ENCODE measurements at regions not wholly inside any gene's neighbourhood (a gene's known extent, or its start where the extent isn't known, plus 50 kb on each side); places are given as distances from the start of the nearest gene placed in this dataset.
A peak's percentile ranks its signal among the peaks of the same experiment; 100 is the strongest.

DNA sequence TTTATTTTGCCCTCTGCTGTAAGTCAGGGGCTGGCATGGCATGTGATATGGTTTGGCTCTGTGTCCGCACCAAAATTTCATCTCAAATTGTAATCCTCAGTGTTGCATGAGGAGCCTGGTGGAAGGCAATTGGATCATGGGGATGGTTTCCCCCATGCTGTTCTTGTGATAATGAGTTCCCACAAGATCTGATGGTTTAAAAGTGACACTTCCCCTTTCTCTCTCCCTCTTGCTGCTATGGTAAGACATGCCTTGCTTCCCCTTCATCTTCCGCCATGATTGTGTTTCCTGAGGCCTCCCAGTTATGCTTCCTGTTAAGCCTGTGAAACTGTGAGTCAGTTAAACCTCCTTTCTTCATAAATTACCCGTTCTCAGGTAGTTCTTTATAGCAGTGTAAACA lies 72.0 kb upstream of the MSX1 start:
- peaks cover 3% of the 10 kb centered on the region for H3K27me3 ChIP-seq (ENCODE audit: control insufficient read depth, insufficient read depth, low read length)
- CTCF ChIA-PET = no interaction called here
- POLR2A ChIA-PET = no interaction called here
- H3K27ac ChIP-seq (ENCODE audit: low read depth, low read length) = no peak overlapping the region
- no peak for DNase-seq (ENCODE audit: low read depth, low spot score)
- TF ChIP-seq, protein P1, sequence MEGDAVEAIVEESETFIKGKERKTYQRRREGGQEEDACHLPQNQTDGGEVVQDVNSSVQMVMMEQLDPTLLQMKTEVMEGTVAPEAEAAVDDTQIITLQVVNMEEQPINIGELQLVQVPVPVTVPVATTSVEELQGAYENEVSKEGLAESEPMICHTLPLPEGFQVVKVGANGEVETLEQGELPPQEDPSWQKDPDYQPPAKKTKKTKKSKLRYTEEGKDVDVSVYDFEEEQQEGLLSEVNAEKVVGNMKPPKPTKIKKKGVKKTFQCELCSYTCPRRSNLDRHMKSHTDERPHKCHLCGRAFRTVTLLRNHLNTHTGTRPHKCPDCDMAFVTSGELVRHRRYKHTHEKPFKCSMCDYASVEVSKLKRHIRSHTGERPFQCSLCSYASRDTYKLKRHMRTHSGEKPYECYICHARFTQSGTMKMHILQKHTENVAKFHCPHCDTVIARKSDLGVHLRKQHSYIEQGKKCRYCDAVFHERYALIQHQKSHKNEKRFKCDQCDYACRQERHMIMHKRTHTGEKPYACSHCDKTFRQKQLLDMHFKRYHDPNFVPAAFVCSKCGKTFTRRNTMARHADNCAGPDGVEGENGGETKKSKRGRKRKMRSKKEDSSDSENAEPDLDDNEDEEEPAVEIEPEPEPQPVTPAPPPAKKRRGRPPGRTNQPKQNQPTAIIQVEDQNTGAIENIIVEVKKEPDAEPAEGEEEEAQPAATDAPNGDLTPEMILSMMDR (IDR thresholded peaks at IDR 0.05; ENCODE audit: low read depth, low read length) = no peak
- peaks cover 8% of the 10 kb centered on the region for H3K9me3 ChIP-seq (ENCODE audit: control insufficient read depth, insufficient read depth, low read length)
- H3K4me3 ChIP-seq (ENCODE audit: low read depth, low read length) = no peak overlapping the region

DNA sequence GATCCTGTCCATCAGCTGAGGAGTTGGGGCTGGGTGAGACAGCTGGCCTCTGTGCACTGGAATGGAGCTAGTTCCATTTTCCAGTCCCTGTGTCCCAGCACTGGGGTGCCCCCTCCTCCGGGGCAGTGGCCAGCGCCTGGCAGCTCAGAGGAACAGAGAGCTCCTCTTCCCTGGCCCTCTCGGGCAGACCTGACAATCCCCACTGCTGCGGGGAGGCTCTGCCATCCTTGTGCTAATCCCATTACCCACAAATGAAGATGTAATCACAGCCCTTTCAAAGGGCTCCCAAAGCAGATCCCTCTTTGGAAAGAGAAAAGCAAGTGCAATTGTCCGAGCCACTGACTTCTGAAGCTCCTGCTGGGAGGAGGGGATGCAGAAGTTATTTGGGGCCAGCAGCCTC lies 75.1 kb upstream of the MSX1 start:
- Histone ChIP-seq H3K27ac (ENCODE audit: low read depth, low read length) (no peak overlapping the region), H3K9me3 (ENCODE audit: control insufficient read depth, insufficient read depth, low read length) (peaks cover 8% of the 10 kb centered on the region; the same call in 1 of the 2 replicates), H3K27me3 (ENCODE audit: control insufficient read depth, insufficient read depth, low read length) (peaks cover 5% of the 10 kb centered on the region), H3K4me3 (ENCODE audit: low read depth, low read length) (no peak overlapping the region)
- ChIA-PET POLR2A (no interaction called here), CTCF (no interaction called here)
- no peak for DNase-seq (ENCODE audit: low read depth, low spot score)
- TF ChIP-seq, protein P1 (IDR thresholded peaks at IDR 0.05; ENCODE audit: low read depth, low read length) = no peak

GRCh38 chr4:4783847-4784246 lies 75.6 kb upstream of the MSX1 start:
- TF ChIP-seq, protein P1 (IDR thresholded peaks at IDR 0.05; ENCODE audit: low read depth, low read length) = no peak
- CTCF ChIA-PET = no interaction called here
- Histone ChIP-seq H3K4me3 (ENCODE audit: low read depth, low read length) (no peak overlapping the region), H3K27me3 (ENCODE audit: control insufficient read depth, insufficient read depth, low read length) (peaks cover 5% of the 10 kb centered on the region), H3K27ac (ENCODE audit: low read depth, low read length) (no peak overlapping the region), H3K9me3 (ENCODE audit: control insufficient read depth, insufficient read depth, low read length) (peaks cover 7% of the 10 kb centered on the region; the same call in 1 of the 2 replicates)
- DNase-seq (ENCODE audit: low read depth, low spot score) = no peak
- POLR2A ChIA-PET = no interaction called here

DNA sequence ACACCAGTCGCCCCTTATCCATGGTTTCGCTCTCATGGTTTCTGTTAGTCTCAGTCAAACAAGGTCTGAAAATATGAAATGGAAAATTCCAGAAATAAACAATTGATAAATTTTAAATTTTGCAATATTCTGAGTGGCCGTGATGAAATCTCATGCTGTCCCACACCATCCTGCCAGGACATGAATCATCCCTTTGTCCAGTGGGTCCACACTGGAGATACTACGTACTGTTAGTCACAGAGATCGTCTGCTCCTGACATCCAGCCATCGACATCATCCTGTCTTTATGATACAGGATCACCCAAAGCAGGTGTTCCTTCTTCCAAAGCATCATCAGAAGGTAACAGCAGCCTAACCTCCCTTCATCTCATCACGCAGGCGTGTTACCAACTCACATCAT lies 76.5 kb upstream of the MSX1 start:
- TF ChIP-seq, protein P1 (IDR thresholded peaks at IDR 0.05; ENCODE audit: low read depth, low read length) = no peak
- Histone ChIP-seq H3K9me3 (ENCODE audit: control insufficient read depth, insufficient read depth, low read length) (no peaks in the 10 kb centered on the region), H3K4me3 (ENCODE audit: low read depth, low read length) (no peak overlapping the region), H3K27me3 (ENCODE audit: control insufficient read depth, insufficient read depth, low read length) (peaks cover 5% of the 10 kb centered on the region), H3K27ac (ENCODE audit: low read depth, low read length) (no peak overlapping the region)
- CTCF ChIA-PET = no interaction called here
- POLR2A ChIA-PET = no interaction called here
- DNase-seq (ENCODE audit: low read depth, low spot score) = no peak

- TF ChIP-seq, protein P1 (IDR thresholded peaks at IDR 0.05; ENCODE audit: low read depth, low read length) = no peak
- peaks cover 5% of the 10 kb centered on the region for H3K27me3 ChIP-seq (ENCODE audit: control insufficient read depth, insufficient read depth, low read length)
- POLR2A ChIA-PET = interaction anchor here (0.7 kb wide), 1 partner anchor 9 kb away, joined by 3 read pairs; no protein-coding TSS in a partner anchor
- H3K27ac ChIP-seq (ENCODE audit: low read depth, low read length) = peak overlapping the region; percentile 31
- no peaks in the 10 kb centered on the region for H3K9me3 ChIP-seq (ENCODE audit: control insufficient read depth, insufficient read depth, low read length)
- CTCF ChIA-PET = no interaction called here
- peak; percentile 24 for DNase-seq (ENCODE audit: low read depth, low spot score)
- H3K4me3 ChIP-seq (ENCODE audit: low read depth, low read length) = peak overlapping the region; percentile 27; the same call in 1 of the 2 replicates
Observed at GRCh38 chr4:4781936-4782707, 77.3 kb upstream of the MSX1 start.

Data from AG04450 (cell line).